Breast epithelium (tissue), 4 donors: ENCODE measurements at regions not wholly inside any gene's neighbourhood (a gene's known extent, or its start where the extent isn't known, plus 50 kb on each side); places are given as distances from the start of the nearest gene placed in this dataset.

Experiments used
- DNase-seq, 2 donors: peaks; one replicate each; pipeline ENCODE4 v3.0.0-alpha.2; 2019; ENCODE audit warnings: low spot score in 2 of 2
- H3K27ac ChIP-seq, 2 donors: fragments of 200-600 bp; sonication (generic) in 1 of 2; one replicate each; pipeline ENCODE4 v1.5.1; 2016 to 2019; ENCODE audit warnings: mild to moderate bottlenecking in 1 of 2
- H3K27me3 ChIP-seq, 2 donors: fragments of 200-600 bp; sonication (generic) in 1 of 2; one replicate each; pipeline versions ENCODE4 v1.5.1 to v1.6.0; 2017 to 2019; ENCODE audit warnings: control low read depth in 1 of 2, mild to moderate bottlenecking in 1 of 2
- H3K36me3 ChIP-seq: fragments of 200-600 bp; one replicate; pipeline ENCODE4 v1.5.1; 2019
- H3K4me1 ChIP-seq, 2 donors: fragments of 200-600 bp; sonication (generic); one replicate each; pipeline ENCODE4 v1.5.1; 2016 to 2019; ENCODE audit warnings: control low read depth in 1 of 2
- H3K4me3 ChIP-seq, 3 donors: fragments of 200-600 bp; sonication (generic); 1 replicate in 2 of 3; 2 replicates in 1 of 3; pipeline ENCODE4 v1.5.1; 2016 to 2019; ENCODE audit warnings: mild to moderate bottlenecking in 3 of 3, moderate library complexity in 2 of 3
- H3K9me3 ChIP-seq, 2 donors: fragments of 200-600 bp; sonication (generic) in 1 of 2; one replicate each; pipeline ENCODE4 v1.5.1; 2016 to 2019; ENCODE audit warnings: control low read depth in 1 of 2
- CTCF ChIP-seq, 3 donors: fragments of 450-650 bp; IDR thresholded peaks; one replicate each; pipeline ENCODE4 v1.5.1; 2016 to 2017; ENCODE audit warnings: antibody characterized with exemption in 3 of 3, mild to moderate bottlenecking in 3 of 3, moderate library complexity in 3 of 3
- POLR2A ChIP-seq: fragments of 450-650 bp; IDR thresholded peaks from one replicate; pipeline ENCODE4 v1.6.1; 2016; ENCODE audit warnings: antibody characterized with exemption, mild to moderate bottlenecking, moderate library complexity
- POLR2AphosphoS5 ChIP-seq, 3 donors: sonication (generic); formaldehyde crosslinking; IDR thresholded peaks; one replicate each; pipeline ENCODE4 v1.6.1; 2017; ENCODE audit warnings: antibody characterized with exemption in 3 of 3
- intact Hi-C: fragments of 100-400 bp; cut with DNase I; formaldehyde crosslinking; loops from one replicate; pipeline ENCODE4 v1.15.1; 2023; ENCODE audit warnings: low total_unique reads

DNA sequence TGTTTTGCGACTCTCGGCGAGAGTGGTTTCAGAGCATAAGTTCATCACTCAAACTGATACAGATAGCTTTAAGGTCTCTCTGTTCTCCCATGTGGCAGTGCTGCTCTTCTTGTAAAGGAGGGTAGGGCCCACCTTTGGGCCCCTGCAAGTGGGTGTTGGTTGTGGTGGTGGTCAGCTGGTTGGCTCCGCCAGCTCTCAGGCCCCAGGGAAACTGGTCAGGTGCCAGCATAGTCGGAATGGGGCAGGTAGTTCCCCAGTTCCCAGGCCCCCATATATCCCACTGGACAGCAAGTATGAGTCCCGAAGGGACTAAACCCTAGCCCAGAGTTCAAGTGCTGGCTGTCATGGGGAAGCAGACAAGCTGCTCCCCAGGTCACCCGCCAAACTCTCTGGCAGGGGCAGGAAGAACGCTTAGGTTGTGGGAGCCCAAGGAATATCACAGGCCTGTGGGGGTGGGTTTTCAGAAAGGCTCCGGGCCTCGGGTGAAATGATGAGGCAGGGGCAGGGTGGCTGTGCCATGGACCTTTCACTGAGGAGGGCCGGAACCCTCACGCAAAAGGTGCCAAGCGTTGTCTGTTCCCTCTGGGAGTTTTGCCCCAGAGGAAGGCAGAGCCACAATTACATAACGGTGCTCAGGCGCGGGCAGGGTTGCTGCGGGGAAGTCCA, 185.1 kb downstream of the EFHB start:
- intact Hi-C loops = no loop called here
- H3K27me3 ChIP-seq = no peaks in the 10 kb centered on the region
- no peaks in the 10 kb centered on the region for H3K4me1 ChIP-seq
- H3K4me3 ChIP-seq = no peak overlapping the region
- H3K36me3 ChIP-seq = no peaks in the 10 kb centered on the region
- TF ChIP-seq CTCF (IDR thresholded peaks at IDR 0.05) (no peak), POLR2A (no peak), POLR2AphosphoS5 (IDR thresholded peaks at IDR 0.05) (no peak)
- H3K27ac ChIP-seq = no peak overlapping the region
- peaks cover 5 to 8% of the 10 kb centered on the region in 2 donors for H3K9me3 ChIP-seq
- no peak for DNase-seq

GRCh38 chr3:19744047-19744446, 190.0 kb downstream of the EFHB start:
- DNase-seq = no peak

DNA sequence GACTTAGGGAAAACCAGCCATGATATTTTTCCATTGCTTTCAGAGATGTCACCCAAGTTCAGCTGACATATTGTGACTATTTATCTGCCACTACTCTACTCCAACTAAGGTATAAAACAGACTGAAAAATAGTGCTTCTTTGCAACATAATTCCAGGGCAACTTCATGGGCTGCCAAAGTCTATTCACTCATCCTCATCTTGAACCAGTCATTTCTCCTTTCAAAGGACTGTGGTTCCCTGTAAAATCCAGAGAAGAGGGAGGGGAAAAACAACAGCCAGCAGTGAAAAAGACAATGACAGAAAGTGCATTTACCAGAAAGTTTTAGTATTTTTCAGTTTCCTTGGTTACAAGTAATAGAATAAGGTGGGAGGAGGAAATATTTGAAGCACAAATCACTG, 191.1 kb downstream of the EFHB start:
- DNase-seq = no peak
- H3K4me3 ChIP-seq = no peak overlapping the region
- intact Hi-C loops = no loop called here
- H3K27me3 ChIP-seq = no peaks in the 10 kb centered on the region
- no peak overlapping the region for H3K27ac ChIP-seq
- no peaks in the 10 kb centered on the region for H3K36me3 ChIP-seq
- no peaks in the 10 kb centered on the region for H3K9me3 ChIP-seq
- TF ChIP-seq POLR2A (no peak), CTCF (IDR thresholded peaks at IDR 0.05) (no peak), POLR2AphosphoS5 (IDR thresholded peaks at IDR 0.05) (no peak)
- no peaks in the 10 kb centered on the region for H3K4me1 ChIP-seq

More at GRCh38 chr3:19744047-19744446, 190.0 kb downstream of the EFHB start:
- Histone ChIP-seq H3K27me3 (no peaks in the 10 kb centered on the region), H3K27ac (no peak overlapping the region), H3K4me1 (no peaks in the 10 kb centered on the region), H3K9me3 (peaks cover 0 to 5% of the 10 kb centered on the region in 2 donors), H3K36me3 (no peaks in the 10 kb centered on the region), H3K4me3 (no peak overlapping the region)
- intact Hi-C loops = no loop called here
- TF ChIP-seq POLR2AphosphoS5 (IDR thresholded peaks at IDR 0.05) = no peak
- no peak for TF ChIP-seq POLR2A
- TF ChIP-seq CTCF (IDR thresholded peaks at IDR 0.05) = no peak

DNA sequence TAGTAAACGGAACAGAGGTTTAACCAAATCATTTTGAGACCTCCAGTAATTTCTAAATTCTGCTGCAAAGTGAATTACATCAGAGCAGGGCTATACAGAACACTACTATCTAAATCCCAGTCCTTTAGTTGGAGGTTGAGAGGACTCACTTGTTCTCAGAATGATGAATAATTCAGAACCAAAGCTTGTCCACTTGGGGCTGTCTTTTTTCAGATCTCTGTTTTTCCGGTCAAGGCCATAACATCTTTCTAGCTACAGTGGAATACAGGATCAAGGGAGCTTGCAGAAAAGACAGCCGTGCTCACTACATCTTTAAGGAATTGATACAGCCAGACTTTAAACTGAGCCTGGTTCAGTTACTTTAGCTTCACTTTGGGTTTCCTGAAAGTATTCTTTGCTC, 194.5 kb downstream of the EFHB start:
- no peak for TF ChIP-seq CTCF (IDR thresholded peaks at IDR 0.05)
- TF ChIP-seq POLR2A = no peak
- no peak for TF ChIP-seq POLR2AphosphoS5 (IDR thresholded peaks at IDR 0.05)
- DNase-seq = no peak
- intact Hi-C loops = loop anchor here (5.0 kb wide), 1 partner anchor 338 kb away; no protein-coding TSS in a partner anchor
- Histone ChIP-seq H3K36me3 (no peaks in the 10 kb centered on the region), H3K4me1 (no peaks in the 10 kb centered on the region), H3K27ac (no peak overlapping the region), H3K9me3 (no peaks in the 10 kb centered on the region), H3K4me3 (no peak overlapping the region), H3K27me3 (no peaks in the 10 kb centered on the region)

DNA sequence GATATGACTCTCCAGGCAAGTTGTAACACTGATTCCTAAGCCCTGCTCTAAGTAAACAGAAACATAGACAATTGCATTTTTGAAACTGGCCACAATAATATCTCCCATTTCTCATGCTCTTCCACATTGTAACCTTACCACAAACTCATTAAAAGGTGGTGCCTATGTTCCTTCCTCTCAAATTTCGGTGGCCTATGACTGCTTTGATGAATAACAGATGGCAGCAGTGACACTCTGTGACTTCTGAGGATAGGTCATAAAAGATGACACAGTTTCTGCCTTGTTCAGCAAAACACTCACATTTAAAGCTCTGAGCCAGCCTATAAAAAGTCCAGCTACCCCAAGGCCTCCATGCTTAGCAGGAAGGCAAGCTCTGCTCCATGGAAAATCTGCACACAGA, 195.2 kb downstream of the EFHB start:
- Histone ChIP-seq H3K27ac (no peak overlapping the region), H3K27me3 (no peaks in the 10 kb centered on the region), H3K4me3 (no peak overlapping the region), H3K36me3 (no peaks in the 10 kb centered on the region), H3K4me1 (no peaks in the 10 kb centered on the region), H3K9me3 (no peaks in the 10 kb centered on the region)
- no peak for TF ChIP-seq POLR2AphosphoS5 (IDR thresholded peaks at IDR 0.05)
- TF ChIP-seq POLR2A = no peak
- no peak for TF ChIP-seq CTCF (IDR thresholded peaks at IDR 0.05)
- DNase-seq = no peak
- intact Hi-C loops = loop anchor here (5.0 kb wide), 1 partner anchor 338 kb away; no protein-coding TSS in a partner anchor
